ENCODE measurements at regions not wholly inside any gene's neighbourhood (a gene's known extent, or its start where the extent isn't known, plus 50 kb on each side); places are given as distances from the start of the nearest gene placed in this dataset.

DNA sequence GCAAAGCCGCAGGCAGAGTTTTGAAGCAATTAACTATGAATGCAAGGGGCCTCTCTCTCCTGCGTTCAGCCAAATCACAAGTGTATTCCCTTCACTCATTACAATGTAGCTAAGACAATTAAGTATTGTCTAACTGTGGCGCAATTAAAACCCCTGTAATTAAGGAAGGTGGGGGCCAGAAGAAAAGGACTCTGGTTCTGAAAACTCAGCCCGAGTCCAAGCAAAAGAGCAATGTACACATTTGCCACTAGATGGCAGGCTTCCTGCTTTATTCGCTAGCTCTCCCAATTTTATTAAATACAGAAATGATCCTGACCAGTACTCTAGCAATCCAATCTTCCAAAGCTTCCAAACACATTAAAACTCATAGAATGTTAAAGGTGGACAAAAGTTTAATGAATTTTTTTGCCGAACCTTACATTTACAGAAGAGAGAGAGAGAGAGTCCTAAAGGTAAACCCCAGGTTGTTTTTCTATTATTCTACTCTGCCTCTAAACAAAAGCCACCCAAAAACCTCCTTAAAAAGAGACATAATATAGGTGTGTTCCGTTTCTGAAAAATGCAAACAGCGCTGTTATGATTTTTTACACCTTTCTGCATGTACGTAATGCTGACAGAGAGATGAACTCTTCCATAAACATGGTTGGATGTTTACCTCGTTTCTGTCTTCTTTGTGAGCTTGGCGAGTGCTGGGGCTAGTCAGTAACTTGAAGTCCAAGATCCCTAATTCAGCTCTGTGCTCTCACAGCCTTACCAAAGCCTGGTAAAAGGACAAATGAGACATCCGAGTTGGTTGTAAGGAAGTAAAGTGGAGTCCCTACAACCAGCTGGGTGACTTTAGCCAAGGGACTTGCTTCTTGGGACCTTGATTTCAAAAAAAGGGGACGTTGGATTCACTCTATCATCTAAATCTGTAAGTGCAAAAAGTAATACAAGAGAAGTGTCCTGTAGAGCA, 50.9 kb upstream of the VASH1 start:
- TF ChIP-seq POLR2A (IDR thresholded peaks at IDR 0.05): no peak
- TF ChIP-seq, protein P1, sequence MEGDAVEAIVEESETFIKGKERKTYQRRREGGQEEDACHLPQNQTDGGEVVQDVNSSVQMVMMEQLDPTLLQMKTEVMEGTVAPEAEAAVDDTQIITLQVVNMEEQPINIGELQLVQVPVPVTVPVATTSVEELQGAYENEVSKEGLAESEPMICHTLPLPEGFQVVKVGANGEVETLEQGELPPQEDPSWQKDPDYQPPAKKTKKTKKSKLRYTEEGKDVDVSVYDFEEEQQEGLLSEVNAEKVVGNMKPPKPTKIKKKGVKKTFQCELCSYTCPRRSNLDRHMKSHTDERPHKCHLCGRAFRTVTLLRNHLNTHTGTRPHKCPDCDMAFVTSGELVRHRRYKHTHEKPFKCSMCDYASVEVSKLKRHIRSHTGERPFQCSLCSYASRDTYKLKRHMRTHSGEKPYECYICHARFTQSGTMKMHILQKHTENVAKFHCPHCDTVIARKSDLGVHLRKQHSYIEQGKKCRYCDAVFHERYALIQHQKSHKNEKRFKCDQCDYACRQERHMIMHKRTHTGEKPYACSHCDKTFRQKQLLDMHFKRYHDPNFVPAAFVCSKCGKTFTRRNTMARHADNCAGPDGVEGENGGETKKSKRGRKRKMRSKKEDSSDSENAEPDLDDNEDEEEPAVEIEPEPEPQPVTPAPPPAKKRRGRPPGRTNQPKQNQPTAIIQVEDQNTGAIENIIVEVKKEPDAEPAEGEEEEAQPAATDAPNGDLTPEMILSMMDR (IDR thresholded peaks at IDR 0.05): peak; percentile 60 to 84 (median 68)
